Mesendoderm (in vitro differentiated cells): ENCODE measurements at regions not wholly inside any gene's neighbourhood (a gene's known extent, or its start where the extent isn't known, plus 50 kb on each side); places are given as distances from the start of the nearest gene placed in this dataset.

ENCODE experiments used
- DNase-seq: peaks from one replicate; pipeline ENCODE4 v3.0.0; 2013
- H2AK5ac ChIP-seq: 2 replicates; pipeline ENCODE4 v1.6.1; 2013; ENCODE audit warnings: low read length, inconsistent platforms
- H2BK120ac ChIP-seq: 2 replicates; pipeline ENCODE4 v1.6.1; 2013; ENCODE audit warnings: low read depth, mild to moderate bottlenecking, low read length, moderate library complexity, mixed read lengths
- H2BK15ac ChIP-seq: replicated peaks from 2 replicates; pipeline ENCODE4 v1.6.1; 2013; ENCODE audit warnings: low read depth, mild to moderate bottlenecking, moderate library complexity
- H2BK5ac ChIP-seq: 2 replicates; pipeline ENCODE4 v1.6.1; 2013; ENCODE audit warnings: low read length, inconsistent platforms
- H3K18ac ChIP-seq: 2 replicates; pipeline ENCODE4 v1.6.1; 2013; ENCODE audit warnings: mild to moderate bottlenecking, low read length, mixed read lengths
- H3K23ac ChIP-seq: one replicate; pipeline ENCODE4 v1.6.1; 2013; ENCODE audit warnings: low read length
- H3K27ac ChIP-seq: 2 replicates; pipeline ENCODE4 v1.5.1; 2013; ENCODE audit warnings: low read depth, mild to moderate bottlenecking, inconsistent platforms, low read length, moderate library complexity
- H3K27me3 ChIP-seq: 2 replicates; pipeline ENCODE4 v1.6.1; 2013; ENCODE audit warnings: low read length, control low read depth, mild to moderate bottlenecking, inconsistent platforms; ENCODE audit not compliant: insufficient read depth, poor library complexity
- H3K36me3 ChIP-seq: 2 replicates; pipeline ENCODE4 v1.6.1; 2013; ENCODE audit warnings: low read length, inconsistent platforms; ENCODE audit not compliant: control insufficient read depth, insufficient read depth
- H3K4ac ChIP-seq: one replicate; pipeline ENCODE4 v1.6.1; 2013; ENCODE audit warnings: low read depth, mild to moderate bottlenecking, low read length, moderate library complexity
- H3K4me1 ChIP-seq: 2 replicates; pipeline ENCODE4 v1.6.1; 2013; ENCODE audit warnings: low read depth, low read length, inconsistent platforms; ENCODE audit not compliant: control insufficient read depth
- H3K4me2 ChIP-seq: 2 replicates; pipeline ENCODE4 v1.6.1; 2013; ENCODE audit warnings: low read length
- H3K4me3 ChIP-seq: 2 replicates; pipeline ENCODE4 v1.5.1; 2013; ENCODE audit warnings: mild to moderate bottlenecking, low read length
- H3K56ac ChIP-seq: one replicate; pipeline ENCODE4 v1.6.1; 2013; ENCODE audit warnings: low read length
- H3K79me1 ChIP-seq: 2 replicates; pipeline ENCODE4 v1.6.1; 2013; ENCODE audit warnings: low read length, inconsistent platforms
- H3K79me2 ChIP-seq: 2 replicates; pipeline ENCODE4 v1.6.1; 2013; ENCODE audit warnings: mild to moderate bottlenecking, low read length; ENCODE audit not compliant: control insufficient read depth, insufficient read depth
- H3K9ac ChIP-seq: 2 replicates; pipeline ENCODE4 v1.6.1; 2013; ENCODE audit warnings: low read length, inconsistent platforms
- H4K5ac ChIP-seq: one replicate; pipeline ENCODE4 v1.6.1; 2013; ENCODE audit warnings: low read length
- H4K8ac ChIP-seq: one replicate; pipeline ENCODE4 v1.6.1; 2013; ENCODE audit warnings: low read depth, mild to moderate bottlenecking, control low read depth, low read length, moderate library complexity
- WGBS: extraction: QIAGEN DNeasy Blood & Tissue Kit; methylation state at CpG from one replicate; pipeline ENCODE4 v1.1.7; 2013; ENCODE audit warnings: low lambda C conversion rate, missing lambda C conversion rate; ENCODE audit not compliant: insufficient coverage; ENCODE audit errors: extremely low coverage; 5-methylcytosine and 5-hydroxymethylcytosine counted together

- H3K4ac ChIP-seq = no peak overlapping the region
- H3K18ac ChIP-seq = no peak overlapping the region
- H3K27me3 ChIP-seq = no peaks in the 10 kb centered on the region
- no peak overlapping the region for H3K27ac ChIP-seq
- H3K9ac ChIP-seq = no peak overlapping the region
- H3K56ac ChIP-seq = no peak overlapping the region
- H3K4me1 ChIP-seq = no peaks in the 10 kb centered on the region
- no peak overlapping the region for H2AK5ac ChIP-seq
- no peak overlapping the region for H4K8ac ChIP-seq
- no peaks in the 10 kb centered on the region for H3K36me3 ChIP-seq
- no peak overlapping the region for H2BK15ac ChIP-seq
- no peak overlapping the region for H4K5ac ChIP-seq
- no peak overlapping the region for H3K4me2 ChIP-seq
- H3K23ac ChIP-seq = no peak overlapping the region
- H3K79me1 ChIP-seq = no peaks in the 10 kb centered on the region
- no peak overlapping the region for H2BK120ac ChIP-seq
- no peak for DNase-seq
- H3K79me2 ChIP-seq = no peaks in the 10 kb centered on the region
- no peak overlapping the region for H2BK5ac ChIP-seq
- WGBS = no CpG with 5 or more reads among the region's 11 CpGs
- H3K4me3 ChIP-seq = no peak overlapping the region
Measured at GRCh38 chr1:227449741-227450441, 113.5 kb upstream of the ZNF678 start.

GRCh38 chr1:227449051-227449450, 114.3 kb upstream of the ZNF678 start:
- Histone ChIP-seq H2BK120ac (no peak overlapping the region), H3K4me2 (no peak overlapping the region), H3K79me1 (no peaks in the 10 kb centered on the region), H3K79me2 (no peaks in the 10 kb centered on the region), H3K18ac (no peak overlapping the region), H3K27me3 (no peaks in the 10 kb centered on the region), H3K27ac (no peak overlapping the region), H4K5ac (no peak overlapping the region), H4K8ac (no peak overlapping the region), H3K4me1 (no peaks in the 10 kb centered on the region), H3K23ac (no peak overlapping the region), H3K4ac (no peak overlapping the region), H3K36me3 (no peaks in the 10 kb centered on the region), H3K56ac (no peak overlapping the region), H3K9ac (no peak overlapping the region), H2AK5ac (no peak overlapping the region), H2BK15ac (no peak overlapping the region), H3K4me3 (no peak overlapping the region), H2BK5ac (no peak overlapping the region)
- DNase-seq = peak; percentile 80
- WGBS = no CpG with 5 or more reads among the region's 6 CpGs

GRCh38 chr1:227447531-227447990, 115.8 kb upstream of the ZNF678 start:
- Histone ChIP-seq H3K4me1 (no peaks in the 10 kb centered on the region), H3K4ac (no peak overlapping the region), H3K9ac (no peak overlapping the region), H2BK15ac (no peak overlapping the region), H4K8ac (no peak overlapping the region), H3K18ac (no peak overlapping the region), H3K79me1 (no peaks in the 10 kb centered on the region), H2BK5ac (no peak overlapping the region), H4K5ac (no peak overlapping the region), H3K27me3 (no peaks in the 10 kb centered on the region), H3K4me3 (no peak overlapping the region), H2BK120ac (no peak overlapping the region), H2AK5ac (no peak overlapping the region), H3K36me3 (no peaks in the 10 kb centered on the region), H3K4me2 (no peak overlapping the region), H3K56ac (no peak overlapping the region), H3K23ac (no peak overlapping the region), H3K79me2 (no peaks in the 10 kb centered on the region), H3K27ac (no peak overlapping the region)
- peak; percentile 57 for DNase-seq
- no CpG with 5 or more reads among the region's 25 CpGs for WGBS

GRCh38 chr1:227445746-227446145, 117.6 kb upstream of the ZNF678 start:
- H3K23ac ChIP-seq = no peak overlapping the region
- no peak overlapping the region for H3K4ac ChIP-seq
- no peak overlapping the region for H2BK120ac ChIP-seq
- H3K27me3 ChIP-seq = no peaks in the 10 kb centered on the region
- no peak overlapping the region for H3K56ac ChIP-seq
- WGBS = no CpG with 5 or more reads among the region's 2 CpGs
- no peaks in the 10 kb centered on the region for H3K79me2 ChIP-seq
- H3K36me3 ChIP-seq = no peaks in the 10 kb centered on the region
- no peaks in the 10 kb centered on the region for H3K4me1 ChIP-seq
- DNase-seq = no peak
- no peak overlapping the region for H3K4me2 ChIP-seq
- H3K4me3 ChIP-seq = no peak overlapping the region
- no peak overlapping the region for H3K9ac ChIP-seq
- H2BK5ac ChIP-seq = no peak overlapping the region
- no peak overlapping the region for H4K5ac ChIP-seq
- no peaks in the 10 kb centered on the region for H3K79me1 ChIP-seq
- H2BK15ac ChIP-seq = no peak overlapping the region
- no peak overlapping the region for H3K18ac ChIP-seq
- H2AK5ac ChIP-seq = no peak overlapping the region
- no peak overlapping the region for H4K8ac ChIP-seq
- no peak overlapping the region for H3K27ac ChIP-seq

- no peaks in the 10 kb centered on the region for H3K4me1 ChIP-seq
- H3K27me3 ChIP-seq = no peaks in the 10 kb centered on the region
- no peak overlapping the region for H2BK15ac ChIP-seq
- H4K8ac ChIP-seq = no peak overlapping the region
- no peak overlapping the region for H2BK5ac ChIP-seq
- no peak overlapping the region for H3K4me2 ChIP-seq
- no peak overlapping the region for H4K5ac ChIP-seq
- H3K36me3 ChIP-seq = no peaks in the 10 kb centered on the region
- no peak overlapping the region for H3K9ac ChIP-seq
- no peak overlapping the region for H2BK120ac ChIP-seq
- no peaks in the 10 kb centered on the region for H3K79me1 ChIP-seq
- no peak overlapping the region for H3K27ac ChIP-seq
- 100% methylated on average over 1 of the region's 4 CpGs for WGBS
- no peak overlapping the region for H3K23ac ChIP-seq
- H3K4me3 ChIP-seq = no peak overlapping the region
- H3K4ac ChIP-seq = no peak overlapping the region
- no peak overlapping the region for H3K56ac ChIP-seq
- H3K79me2 ChIP-seq = no peaks in the 10 kb centered on the region
- no peak overlapping the region for H2AK5ac ChIP-seq
- DNase-seq = no peak
- H3K18ac ChIP-seq = no peak overlapping the region
Measured at GRCh38 chr1:227445092-227445674, 118.2 kb upstream of the ZNF678 start.

- no peak overlapping the region for H3K23ac ChIP-seq
- no peaks in the 10 kb centered on the region for H3K79me1 ChIP-seq
- no peak for DNase-seq
- no peak overlapping the region for H3K9ac ChIP-seq
- H3K4me1 ChIP-seq = no peaks in the 10 kb centered on the region
- no peak overlapping the region for H4K5ac ChIP-seq
- no peak overlapping the region for H2BK120ac ChIP-seq
- no peak overlapping the region for H2BK5ac ChIP-seq
- no peaks in the 10 kb centered on the region for H3K27me3 ChIP-seq
- H3K4ac ChIP-seq = no peak overlapping the region
- H3K18ac ChIP-seq = no peak overlapping the region
- no CpG with 5 or more reads among the region's 7 CpGs for WGBS
- no peak overlapping the region for H4K8ac ChIP-seq
- H3K36me3 ChIP-seq = no peaks in the 10 kb centered on the region
- H3K27ac ChIP-seq = no peak overlapping the region
- H3K4me2 ChIP-seq = no peak overlapping the region
- H3K79me2 ChIP-seq = no peaks in the 10 kb centered on the region
- H3K4me3 ChIP-seq = no peak overlapping the region
- H3K56ac ChIP-seq = no peak overlapping the region
- no peak overlapping the region for H2BK15ac ChIP-seq
- no peak overlapping the region for H2AK5ac ChIP-seq
Measured at GRCh38 chr1:227440182-227440581, 121.9 kb upstream of the CDC42BPA start.
